ENCODE measurements at regions not wholly inside any gene's neighbourhood (a gene's known extent, or its start where the extent isn't known, plus 50 kb on each side); places are given as distances from the start of the nearest gene placed in this dataset.
A peak's percentile ranks its signal among the peaks of the same experiment; 100 is the strongest.
"Not testable (repeated sequence)": the region's sequence is repeated elsewhere in the genome, so short reads cannot be mapped to it uniquely, and the experiment has no call there.

DNA sequence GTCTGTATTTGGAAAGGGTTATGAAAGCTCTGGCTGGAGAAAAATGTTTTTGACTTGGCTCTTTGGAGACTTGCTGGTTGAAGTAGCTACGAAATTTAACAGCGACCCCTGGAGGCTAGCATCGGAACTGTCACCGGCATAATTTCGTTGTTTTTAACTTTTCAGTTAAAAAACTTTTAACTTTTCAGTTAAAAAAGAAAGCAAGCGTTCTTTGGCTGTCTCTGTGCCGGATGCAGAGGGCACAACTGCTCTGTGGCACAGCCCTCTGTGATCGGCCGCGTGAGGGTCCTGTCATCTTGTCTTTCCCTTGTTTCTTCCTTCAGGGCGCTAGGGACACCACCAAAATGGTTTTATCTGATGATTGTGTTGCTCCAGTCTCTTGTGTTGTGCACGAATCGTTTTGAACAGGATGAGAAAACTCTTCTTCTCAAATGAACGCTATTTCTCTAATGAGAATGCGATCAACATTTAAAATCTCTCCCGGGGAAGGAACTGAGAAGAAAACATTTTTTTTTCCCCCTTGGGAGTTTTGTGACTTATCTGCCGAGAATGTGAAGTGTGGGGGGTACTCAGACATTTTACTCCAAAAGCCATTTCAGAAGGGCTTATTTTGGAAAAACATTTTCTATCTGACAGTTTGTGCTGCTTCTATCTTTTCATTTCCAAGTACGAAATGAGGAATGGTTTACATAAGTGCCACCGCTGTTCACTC, 57.1 kb downstream of the ADCYAP1 start:
- peak; percentile 18 for DNase-seq

DNA sequence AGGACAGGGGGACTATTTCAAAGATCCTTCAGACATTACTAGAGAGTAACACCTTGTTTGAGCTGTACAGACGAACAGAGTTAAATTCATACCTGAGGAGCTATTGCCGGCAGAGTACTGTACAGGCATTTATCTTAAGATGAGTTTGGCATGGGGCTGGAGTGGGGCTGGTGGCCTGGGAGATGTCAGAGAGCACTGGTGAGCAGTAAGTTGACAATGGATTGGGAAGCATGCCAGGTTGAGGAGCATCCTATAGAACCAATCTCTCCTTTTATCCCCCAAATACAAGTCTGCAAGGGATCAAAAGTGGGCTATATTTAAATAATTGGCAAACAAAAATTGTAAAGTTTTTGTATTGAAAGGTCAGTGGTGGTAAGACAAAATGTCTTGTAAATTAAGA, 58.6 kb downstream of the ADCYAP1 start:
- DNase-seq = no peak

DNA sequence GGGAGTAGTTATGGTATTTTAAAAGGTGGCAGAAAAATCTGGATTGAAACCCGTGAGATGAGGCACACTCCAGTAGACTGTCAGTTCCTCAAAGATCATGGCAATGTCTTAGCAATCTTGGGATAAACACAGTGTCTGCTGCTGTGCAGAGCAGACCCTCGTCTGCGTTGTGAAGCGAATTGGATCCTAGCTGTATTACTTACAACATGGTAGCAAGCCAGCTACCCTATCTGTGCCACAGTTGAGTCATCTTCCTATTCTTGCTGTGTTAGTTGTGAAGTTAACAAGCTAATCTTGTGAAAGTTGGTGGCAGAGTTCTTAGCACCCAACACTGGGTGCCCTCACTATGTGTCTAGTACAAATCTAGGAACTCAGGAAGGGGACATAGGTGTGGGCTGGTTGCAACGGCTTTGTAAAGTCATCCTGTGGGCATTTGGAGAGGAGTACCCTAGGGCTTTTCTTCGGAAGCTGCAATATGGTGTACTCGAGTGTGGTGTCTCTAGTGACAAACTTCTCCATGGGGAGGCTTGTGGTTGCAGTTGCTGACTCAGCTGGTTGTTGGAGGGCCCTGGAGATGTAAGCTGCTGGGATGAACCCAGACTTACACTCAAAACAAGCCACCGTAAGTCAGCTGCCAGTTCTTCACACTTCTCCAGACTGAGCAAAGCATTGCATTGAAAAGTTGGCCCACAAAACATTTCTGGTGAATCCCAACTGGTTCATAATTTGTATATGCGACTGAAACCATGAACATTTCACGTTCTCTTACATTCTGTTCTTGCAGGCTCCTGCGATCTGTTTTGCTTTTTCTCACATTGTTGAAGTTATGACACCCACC, 61.5 kb downstream of the ADCYAP1 start:
- DNase-seq = no peak

DNA sequence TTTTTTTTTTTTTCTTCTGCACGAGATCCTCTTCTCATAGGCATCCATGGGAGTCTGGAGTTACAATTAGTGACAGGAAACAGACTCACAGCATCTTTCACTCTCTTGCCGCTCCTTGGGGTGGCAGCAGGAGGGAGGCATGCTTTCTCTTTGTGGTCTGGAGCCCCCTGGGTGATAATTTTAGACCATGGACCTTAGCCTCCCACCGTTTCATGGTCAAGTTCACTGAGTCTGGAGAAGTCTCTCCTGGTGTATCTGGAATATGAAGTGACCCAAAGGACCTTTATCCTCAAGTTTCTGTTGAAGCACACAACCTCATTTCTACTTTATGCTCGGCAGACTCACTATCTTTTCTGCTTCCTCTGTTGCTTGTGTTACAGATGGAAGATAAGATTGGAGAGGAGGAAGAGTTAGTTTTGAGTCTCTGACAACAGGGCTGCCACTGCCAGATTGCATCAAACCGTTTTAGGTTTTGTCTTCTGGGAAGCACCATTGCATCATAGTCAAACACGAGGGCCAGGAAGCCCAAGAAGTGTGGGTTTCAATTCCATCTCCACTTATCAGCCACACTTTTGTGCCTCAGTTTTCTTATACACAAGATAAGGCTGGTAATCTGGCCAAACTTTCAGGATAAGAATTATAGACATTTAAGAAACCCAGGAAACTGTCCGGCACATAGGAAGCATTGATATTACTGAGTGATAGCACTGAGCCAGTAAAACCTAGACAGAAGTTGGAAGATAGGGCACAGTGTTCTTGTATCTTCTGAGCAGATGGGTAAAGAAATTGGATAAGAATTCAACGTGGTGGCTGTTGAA, 62.3 kb downstream of the ADCYAP1 start:
- no peak for DNase-seq

DNA sequence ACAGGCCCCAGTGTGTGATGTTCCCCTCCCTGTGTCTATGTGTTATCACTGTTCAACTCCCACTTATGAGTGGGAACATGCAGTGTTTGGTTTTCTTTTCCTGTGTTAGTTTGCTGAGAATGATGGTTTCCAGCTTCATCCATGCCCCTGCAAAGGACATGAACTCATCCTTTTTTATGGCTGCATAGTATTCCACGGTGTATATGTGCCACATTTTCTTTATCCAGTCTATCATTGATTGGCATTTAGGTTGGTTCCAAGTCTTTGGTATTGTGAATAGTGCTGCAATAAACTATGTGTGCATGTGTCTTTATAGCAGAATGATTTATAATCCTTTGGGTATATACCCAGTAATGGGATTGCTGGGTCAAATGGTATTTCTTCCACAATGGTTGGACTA, 64.2 kb downstream of the ADCYAP1 start:
- DNase-seq = not testable (repeated sequence)

DNA sequence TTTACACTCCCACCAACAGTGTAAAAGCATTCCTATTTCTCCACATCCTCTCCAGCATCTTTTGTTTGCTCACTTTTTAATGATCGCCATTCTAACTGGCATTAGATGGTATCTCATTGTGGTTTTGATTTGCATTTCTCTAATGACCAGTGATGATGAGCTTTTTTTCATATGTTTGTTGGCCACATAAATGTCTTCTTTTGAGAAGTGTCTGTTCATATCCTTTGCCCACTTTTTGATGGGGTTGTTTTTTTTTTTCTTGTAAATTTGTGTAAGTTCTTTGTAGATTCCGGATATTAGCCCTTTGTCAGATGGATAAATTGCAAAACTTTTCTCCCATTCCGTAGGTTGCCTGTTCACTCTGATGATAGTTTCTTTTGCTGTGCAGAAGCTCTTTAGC, 64.6 kb downstream of the ADCYAP1 start:
- DNase-seq = not testable (repeated sequence)

DNA sequence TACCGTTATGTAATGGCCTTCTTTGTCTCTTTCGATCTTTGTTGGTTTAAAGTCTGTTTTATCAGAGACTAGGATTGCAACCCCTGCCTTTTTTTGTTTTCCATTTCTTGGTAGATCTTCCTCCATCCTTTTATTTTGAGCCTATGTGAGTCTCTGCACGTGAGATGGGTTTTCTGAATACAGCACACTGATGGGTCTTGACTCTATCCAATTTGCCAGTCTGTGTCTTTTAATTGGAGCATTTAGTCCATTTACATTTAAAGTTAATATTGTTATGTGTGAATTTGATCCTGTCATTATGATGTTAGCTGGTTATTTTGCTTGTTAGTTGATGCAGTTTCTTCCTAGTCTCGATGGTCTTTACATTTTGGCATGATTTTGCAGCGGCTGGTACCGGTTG, 69.9 kb downstream of the ADCYAP1 start:
- DNase-seq = not testable (repeated sequence)

DNA sequence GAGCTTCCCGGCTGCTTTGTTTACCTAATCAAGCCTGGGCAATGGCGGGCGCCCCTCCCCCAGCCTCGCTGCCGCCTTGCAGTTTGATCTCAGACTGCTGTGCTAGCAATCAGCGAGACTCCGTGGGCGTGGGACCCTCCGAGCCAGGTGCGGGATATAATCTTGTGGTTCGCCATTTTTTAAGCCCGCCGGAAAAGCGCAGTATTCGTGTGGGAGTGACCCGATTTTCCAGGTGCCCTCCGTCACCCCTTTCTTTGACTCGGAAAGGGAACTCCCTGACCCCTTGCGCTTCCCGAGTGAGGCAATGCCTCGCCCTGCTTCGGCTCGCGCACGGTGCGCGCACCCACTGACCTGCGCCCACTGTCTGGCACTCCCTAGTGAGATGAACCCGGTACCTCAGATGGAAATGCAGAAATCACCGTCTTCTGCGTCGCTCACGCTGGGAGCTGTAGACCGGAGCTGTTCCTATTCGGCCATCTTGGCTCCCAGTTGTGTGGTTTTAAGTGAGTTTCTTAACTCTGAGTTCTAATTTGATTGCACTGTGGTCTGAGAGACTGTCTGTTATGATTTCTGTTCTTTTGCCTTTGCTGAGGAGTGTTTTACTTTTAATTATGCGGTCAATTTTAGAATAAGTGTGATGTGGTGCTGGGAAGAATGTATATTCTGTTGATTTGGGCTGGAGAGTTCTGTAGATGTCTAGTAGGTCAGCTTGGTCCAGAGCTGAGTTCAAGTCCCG, 71.9 kb downstream of the ADCYAP1 start:
- DNase-seq = not testable (repeated sequence)

DNA sequence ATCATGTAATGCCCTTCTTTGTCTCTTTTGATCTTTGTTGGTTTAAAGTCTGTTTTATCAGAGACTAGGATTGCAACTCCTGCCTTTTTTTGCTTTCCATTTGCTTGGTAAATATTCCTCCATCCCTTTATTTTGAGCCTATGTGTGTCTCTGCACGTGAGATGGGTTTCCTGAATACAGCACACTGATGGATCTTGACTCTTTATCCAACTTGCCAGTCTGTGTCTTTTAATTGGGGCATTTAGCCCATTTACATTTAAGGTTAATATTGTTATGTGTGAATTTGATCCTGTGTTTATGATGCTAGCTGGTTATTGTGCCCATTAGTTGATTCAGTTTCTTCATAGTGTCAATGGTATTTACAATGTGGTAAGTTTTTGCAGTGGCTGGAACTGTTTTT, 72.7 kb downstream of the ADCYAP1 start:
- DNase-seq = not testable (repeated sequence)

DNA sequence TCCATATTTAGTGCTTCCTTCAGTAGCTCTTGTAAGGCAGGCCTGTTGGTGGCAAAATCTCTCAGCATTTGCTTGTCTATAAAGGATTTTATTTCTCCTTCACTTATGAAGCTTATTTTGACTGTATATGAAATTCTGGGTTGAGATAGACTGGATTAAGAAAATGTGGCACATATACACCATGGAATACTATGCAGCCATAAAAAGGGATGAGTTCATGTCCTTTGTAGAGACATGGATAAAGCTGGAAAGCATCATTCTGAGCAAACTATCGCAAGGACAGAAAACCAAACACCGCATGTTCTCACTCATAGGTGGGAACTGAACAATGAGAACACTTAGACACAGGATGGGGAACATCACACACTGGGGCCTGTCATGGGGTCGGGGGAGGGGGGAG, 73.1 kb downstream of the ADCYAP1 start:
- not testable (repeated sequence) for DNase-seq

DNA sequence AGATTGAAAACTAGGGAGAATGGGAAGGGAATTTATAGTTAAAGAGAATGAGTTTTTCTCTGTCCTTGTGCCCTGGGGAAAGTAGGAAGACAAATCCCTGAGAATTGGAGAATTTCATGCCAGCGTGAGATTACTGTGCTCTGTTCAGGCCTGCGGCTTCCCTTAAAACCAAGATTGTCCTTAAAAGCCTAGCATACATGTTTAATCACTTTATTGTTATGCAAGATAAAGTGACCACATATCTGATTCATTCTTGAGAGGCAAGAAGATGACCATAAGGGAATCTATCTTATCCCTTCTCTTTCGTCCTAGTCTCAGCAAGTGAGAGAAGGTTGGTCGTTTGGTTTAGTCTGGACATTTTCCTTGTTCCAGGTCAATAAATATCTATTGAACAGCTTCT, 75.9 kb downstream of the ADCYAP1 start:
- DNase-seq = no peak

DNA sequence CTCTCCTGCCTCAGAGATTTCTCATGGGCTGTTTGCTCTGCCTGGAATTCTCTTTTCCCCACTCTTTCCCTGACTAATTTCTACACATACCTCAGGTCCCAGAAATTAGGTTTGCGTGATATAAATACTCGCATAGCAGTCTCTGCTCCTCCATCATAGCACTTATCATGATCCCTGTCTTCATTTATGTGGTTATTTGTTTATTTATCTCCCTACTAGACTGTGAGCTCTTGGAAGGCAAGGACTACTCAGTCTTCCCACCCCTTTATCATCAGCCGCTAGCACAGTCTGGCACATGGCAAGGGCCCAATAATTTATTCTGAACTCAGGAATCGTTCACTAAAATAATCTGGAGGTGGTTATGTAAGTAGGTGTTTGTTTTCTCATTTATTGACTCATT, 79.3 kb downstream of the ADCYAP1 start:
- no peak for DNase-seq

DNA sequence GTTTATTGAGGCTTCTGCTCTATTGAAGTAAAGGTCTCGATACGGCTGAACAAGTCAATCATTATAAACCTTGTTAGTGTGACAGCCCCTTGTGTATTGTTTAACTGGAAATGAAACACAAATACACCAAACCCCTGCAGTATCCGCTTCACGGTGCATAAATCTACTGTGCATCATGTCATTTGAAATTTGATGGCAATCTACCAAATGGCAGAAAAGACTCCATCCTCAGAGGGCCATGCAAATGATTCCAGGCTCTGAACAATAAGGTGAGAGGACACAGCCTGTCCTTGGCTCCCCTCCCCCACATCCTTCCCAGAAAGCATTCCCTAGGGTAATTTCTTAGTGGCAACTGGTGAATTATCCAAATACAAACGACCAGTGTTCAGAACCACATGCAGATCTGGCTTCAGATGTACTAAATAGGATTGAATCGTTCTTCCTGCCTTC, 80.6 kb downstream of the ADCYAP1 start:
- no peak for DNase-seq

DNA sequence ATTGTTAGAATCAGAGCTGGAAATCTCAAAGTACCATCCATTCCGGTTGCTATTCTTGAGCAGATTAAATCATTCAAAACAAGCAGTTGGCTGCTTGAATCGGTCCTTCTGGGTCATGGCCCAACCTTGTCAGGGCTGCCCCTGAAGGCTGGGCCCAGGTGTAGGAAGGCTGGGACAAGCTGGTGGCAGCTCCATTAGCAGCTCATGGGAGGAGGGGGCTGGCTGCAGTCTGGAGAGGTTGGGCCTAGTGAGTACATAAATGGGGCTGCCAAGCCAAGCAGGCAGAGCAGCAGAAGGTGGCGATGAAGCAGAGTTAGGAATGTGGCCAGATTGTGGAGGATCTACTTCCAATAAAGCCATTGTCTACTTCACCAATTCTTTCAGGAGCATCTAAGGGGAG, 81.4 kb downstream of the ADCYAP1 start:
- DNase-seq = no peak

DNA sequence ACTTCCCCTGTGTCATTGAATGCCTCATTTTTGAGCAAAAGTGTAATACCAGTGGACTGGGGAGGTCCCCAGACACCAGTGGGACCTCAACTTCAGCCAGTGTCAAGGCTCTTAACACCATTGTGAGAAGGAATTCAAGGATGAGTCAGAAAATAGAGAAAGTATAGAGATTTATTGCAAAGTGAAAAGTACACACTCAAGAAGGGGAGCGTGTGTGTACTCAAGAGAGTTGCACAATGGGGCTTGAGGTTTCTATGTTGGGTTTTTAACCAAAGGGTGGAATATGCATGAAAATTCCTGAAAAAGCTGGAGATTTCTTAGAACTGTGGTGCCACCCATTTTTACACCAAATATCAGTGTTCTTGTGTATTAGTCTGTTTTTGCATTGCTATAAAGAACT, 81.9 kb downstream of the ADCYAP1 start:
- DNase-seq = no peak

DNA sequence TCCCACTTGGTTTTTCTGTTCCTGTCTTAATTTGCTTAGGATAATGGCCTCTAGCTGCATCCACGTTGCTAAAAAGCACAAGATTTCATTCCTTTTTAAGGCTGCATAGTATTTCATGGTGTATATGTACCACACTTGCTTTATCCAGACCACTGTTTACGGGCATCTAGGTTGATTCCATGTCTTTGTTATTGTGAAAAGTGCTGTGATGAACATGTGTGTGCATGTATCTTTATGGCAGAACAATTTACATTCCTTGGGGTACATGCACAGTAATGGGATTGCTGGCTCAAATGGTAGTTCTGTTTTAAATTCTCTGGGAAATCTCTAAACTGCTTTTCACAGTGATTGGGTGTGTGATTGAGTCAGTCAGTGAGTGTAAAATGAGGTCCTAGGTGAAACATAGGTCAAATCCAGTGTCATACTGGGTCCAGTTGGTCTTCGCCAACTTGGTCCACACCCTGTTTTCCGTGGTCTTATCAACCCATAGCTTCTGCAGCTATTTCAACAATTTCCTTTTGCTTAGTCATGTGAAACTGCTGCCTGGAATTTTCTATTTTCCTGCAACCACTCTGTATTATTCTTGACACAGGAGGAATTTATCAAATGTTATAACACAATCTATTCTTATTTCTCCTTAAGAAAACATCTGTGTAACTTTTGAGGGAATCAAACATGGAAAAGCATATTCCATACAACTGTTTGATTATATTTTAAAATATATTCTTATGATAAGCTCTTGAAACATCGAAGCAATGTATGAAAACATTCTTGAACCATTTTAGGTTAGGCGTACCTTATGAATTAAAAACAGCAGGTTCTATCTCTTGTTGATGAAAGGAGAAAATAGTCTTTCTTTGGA, 82.9 kb downstream of the ADCYAP1 start:
- no peak for DNase-seq

DNA sequence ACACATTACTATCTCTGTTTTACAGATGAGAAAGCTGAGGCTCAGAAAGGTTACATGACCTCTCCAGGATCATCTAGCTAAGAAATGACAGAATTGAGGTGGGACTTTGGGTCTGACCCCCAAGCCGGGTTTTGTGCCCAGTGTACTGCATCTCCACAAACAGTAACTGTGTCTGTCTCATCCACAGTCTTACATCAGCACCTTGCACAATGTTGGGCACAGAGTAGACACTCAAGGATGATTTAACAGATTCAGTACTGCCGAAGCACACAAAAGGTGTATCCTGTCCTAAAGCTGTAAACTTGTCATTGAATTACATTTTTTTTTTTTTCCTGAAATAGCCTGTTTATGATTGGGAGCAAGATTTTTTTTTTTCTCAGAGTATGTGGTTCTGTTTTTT, 84.8 kb downstream of the ADCYAP1 start:
- DNase-seq = no peak

DNA sequence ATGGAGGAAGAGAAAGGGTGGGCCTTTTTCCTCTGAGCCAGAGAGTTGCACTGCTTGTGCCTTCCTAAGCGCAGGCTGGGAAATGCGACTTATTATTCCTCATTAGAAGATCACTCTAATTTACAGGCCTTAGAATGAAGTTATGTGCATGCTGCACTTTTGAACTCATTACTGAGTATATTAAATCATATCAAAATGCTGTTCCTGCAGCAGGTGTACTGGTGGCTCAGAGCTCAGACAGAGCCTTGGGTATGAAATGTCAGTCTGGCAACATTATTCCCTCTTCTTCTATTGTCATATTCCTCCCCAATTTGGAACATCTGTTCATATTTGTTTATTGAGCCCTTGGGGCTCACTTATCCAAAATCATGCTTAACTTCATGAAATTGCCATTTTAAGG, 85.5 kb downstream of the ADCYAP1 start:
- DNase-seq = no peak

DNA sequence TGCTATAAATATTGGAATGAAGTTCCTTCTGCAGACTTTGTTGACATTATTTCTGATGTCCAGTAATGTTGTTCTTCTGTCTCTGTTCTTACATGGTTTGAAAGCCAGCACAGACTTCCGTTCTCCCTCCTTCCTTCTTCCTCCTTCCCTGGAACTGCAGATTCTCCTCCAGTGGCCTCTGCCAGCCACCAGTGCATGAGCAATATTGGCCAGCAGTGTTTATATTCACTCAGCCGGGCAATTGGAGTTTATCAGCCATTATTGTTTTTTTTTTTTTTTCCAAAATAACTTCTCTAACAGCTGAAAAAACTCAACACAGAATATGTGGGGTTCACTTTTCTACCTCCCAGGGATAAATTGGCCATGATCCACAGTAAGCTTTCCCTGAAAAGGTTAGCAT, 86.8 kb downstream of the ADCYAP1 start:
- DNase-seq = no peak

DNA sequence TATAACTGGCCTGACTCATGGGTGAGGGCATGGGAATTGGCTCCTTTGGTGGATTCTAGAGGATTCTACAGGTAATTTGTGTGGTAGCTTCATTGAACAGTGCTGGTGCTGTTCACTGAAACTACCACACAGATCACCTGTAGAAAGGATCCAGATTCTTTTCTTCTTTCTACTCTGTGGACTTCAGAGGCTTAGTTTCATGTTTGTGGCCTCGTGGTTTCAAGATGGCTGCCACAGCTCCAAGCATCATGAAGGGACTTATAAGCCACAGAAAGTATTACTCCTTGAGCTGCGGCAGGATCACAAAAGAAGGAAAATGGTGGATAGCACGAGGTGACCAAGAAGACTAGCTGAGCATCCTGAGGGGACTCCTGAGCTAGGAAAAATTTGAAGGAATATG, 88.9 kb downstream of the ADCYAP1 start:
- no peak for DNase-seq

DNA sequence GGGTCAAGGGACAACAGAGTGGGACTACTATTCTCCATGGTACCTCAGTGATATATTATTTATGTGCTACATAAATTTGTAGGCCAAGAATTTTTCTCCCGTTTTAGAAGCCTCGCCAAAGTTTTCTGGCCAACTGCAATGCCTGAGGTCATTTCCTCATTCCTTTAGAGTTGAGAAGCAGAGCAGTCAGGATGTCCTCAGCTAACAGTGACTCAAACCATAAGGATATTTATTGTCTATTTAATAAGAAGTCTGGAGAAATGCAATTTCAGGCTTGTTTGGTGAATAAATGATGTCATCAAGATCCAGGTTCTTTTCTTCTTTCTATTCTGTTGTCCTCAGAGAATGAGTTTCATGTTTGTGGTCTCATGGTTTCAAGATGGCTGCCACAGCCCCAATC, 91.0 kb downstream of the ADCYAP1 start:
- DNase-seq = no peak

DNA sequence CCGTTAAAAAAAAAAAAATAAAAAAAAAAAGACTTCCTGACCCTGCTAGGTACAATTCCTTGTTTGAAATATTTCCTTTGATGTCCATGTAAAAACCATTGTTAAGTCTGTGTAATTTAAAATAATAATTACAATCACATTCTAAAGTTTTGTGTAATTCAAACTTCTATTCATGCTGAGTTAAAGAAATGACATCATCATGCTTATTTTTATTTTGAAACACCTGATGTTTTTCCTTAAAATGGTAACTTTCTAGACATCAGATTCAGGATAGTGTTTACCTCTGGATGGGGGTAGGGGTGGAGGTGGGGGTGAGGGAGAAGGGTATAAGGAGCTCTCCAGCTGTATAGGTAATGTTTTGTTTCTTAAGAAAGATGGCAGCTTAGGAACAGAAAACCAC, 92.8 kb downstream of the ADCYAP1 start:
- DNase-seq = no peak

Data from HCEC 1CT (cell line).